GM19025 (cell line): ENCODE measurements at regions not wholly inside any gene's neighbourhood (a gene's known extent, or its start where the extent isn't known, plus 50 kb on each side); places are given as distances from the start of the nearest gene placed in this dataset.

Experiments used
- ATAC-seq: cut with Tn5 transposase; IDR thresholded peaks from one replicate; pipeline ENCODE4 v1.9.1; 2021; ENCODE audit warnings: mild to moderate bottlenecking, low read depth, moderate library complexity; ENCODE audit not compliant: unreplicated experiment

DNA sequence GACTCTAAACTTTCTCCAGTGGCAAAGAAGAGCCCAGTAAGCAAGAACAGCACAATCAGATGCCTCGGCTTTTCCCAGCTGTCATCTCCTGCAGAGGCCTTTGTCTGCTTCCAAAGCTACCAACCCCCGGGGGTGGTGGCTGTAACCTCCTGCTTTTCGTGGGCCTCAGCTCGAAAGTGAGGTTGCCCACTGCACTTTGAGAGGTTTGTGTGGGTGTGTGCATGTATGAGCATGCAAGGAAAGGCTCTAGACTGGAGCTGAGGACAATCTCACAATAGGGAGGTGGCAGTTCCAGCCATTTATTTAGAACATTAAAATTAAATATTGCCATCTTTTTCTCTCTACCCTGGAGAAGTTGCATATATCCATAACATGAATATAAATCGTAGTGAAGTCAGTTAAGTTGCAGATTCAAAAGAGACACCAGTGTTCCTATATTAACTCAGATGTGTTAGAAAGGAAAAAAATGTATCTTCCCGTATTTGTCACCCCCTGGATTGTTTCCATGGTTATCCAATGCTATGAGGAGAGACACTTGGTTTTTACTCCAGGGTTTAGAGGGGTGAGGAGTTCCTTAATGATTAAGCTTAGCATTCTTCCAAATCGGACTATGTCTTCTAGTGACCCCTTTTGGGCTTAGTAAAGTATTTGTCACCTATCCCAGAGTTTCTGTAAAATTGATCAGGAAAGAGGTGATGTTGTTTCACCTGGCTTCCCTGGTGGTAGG lies 781.1 kb downstream of the INHBA start:
- no peak for ATAC-seq

DNA sequence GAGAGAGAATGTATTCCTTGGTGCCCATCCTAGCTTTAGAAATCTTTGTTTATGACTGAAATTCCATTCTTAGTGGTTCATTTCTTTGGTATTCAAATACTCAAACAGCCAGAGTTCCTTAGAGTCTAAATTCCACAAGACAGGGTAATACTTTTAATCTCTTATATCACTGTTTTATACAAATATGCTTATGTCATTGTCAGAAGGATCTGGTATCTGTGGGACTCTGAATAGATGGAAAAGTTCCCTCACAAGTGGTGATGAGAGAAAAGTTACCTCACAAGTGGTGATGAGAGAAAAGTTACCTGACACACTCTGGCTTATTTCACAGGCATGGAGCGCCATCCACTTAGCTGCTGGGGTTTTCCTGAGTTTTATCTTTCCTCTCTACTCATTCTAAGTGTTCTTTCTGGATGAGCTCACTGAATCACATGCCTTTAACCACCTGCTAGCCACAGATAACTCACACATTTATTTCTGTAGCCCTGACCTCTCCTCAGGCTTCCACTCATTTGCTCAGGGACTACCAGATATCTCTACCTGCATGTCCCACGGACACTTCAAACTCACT lies 784.0 kb downstream of the SUGCT start:
- no peak for ATAC-seq

DNA sequence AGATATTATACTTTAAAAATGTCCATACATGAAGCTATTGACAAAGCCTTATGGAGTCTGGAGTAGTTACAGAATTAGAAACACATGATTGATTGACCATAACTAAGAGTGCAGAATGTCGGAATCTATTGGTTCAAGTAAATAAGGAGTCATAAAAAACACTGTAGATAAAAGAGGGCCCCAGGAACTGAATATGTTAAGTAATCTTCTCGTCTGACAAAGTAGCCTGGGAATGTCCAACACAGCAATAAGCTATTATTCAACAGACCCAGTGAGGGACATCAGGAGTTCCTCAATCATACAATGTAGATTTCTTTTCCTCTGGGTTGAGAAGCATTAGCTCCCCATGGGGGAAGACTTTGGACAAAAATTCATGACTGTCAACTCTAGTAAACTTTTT lies 782.0 kb downstream of the SUGCT start:
- ATAC-seq: no peak

- ATAC-seq: no peak
These were observed 780.3 kb downstream of the SUGCT start for GRCh38 chr7:40915071-40915470.
